AG04449 (cell line): ENCODE measurements at regions not wholly inside any gene's neighbourhood (a gene's known extent, or its start where the extent isn't known, plus 50 kb on each side); places are given as distances from the start of the nearest gene placed in this dataset.

ENCODE experiments used
- CTCF ChIA-PET: fragments of 350-600 bp; formaldehyde crosslinking; extraction: SDS; loops from one replicate; lab custom pipeline; 2021; ENCODE audit warnings: antibody characterized with exemption; lab: Yijun Ruan, JAX
- POLR2A ChIA-PET: fragments of 400-600, 350-600 bp; formaldehyde crosslinking; extraction: SDS; loops from one replicate; lab custom pipeline; 2020; ENCODE audit warnings: antibody characterized with exemption, inconsistent platforms; lab: Yijun Ruan, JAX
- DNase-seq: peaks from one replicate; pipeline ENCODE4 v3.0.0-alpha.2; 2010; ENCODE audit warnings: low read depth, low spot score
- H3K4me3 ChIP-seq: 2 replicates; pipeline ENCODE4 v1.5.1; 2011; ENCODE audit warnings: low read depth, mild to moderate bottlenecking, control low read depth, low read length
- CTCF ChIP-seq: IDR thresholded peaks from one replicate; pipeline ENCODE4 v1.5.1; 2011; ENCODE audit warnings: mild to moderate bottlenecking, moderate library complexity, low read length, control low read depth, inconsistent platforms; ENCODE audit not compliant: insufficient read depth; ENCODE audit errors: missing control alignments

GRCh38 chr3:117523418-117523817 lies 813.8 kb downstream of the TUSC7 start:
- POLR2A ChIA-PET = no interaction called here
- no peak overlapping the region for H3K4me3 ChIP-seq
- CTCF ChIA-PET = interaction anchor here (3.4 to 3.9 kb wide), 2 partner anchors 9 to 464 kb away, joined by 13 to 24 read pairs; no protein-coding TSS in a partner anchor
- no peak for TF ChIP-seq CTCF
- DNase-seq = no peak

GRCh38 chr3:117524890-117525289 lies 815.3 kb downstream of the TUSC7 start:
- no peak for TF ChIP-seq CTCF
- DNase-seq = peak; percentile 28
- ChIA-PET POLR2A (interaction anchor here (0.7 kb wide), 1 partner anchor 420 kb away, joined by 3 read pairs; no protein-coding TSS in a partner anchor), CTCF (interaction anchor here (0.7 to 4.0 kb wide), 11 partner anchors 9 to 754 kb away, joined by 3 to 30 read pairs (median 9); no protein-coding TSS in a partner anchor)
- no peak overlapping the region for H3K4me3 ChIP-seq

- DNase-seq = no peak
- H3K4me3 ChIP-seq = no peak overlapping the region
- TF ChIP-seq CTCF = peak; percentile 36
- ChIA-PET POLR2A (no interaction called here), CTCF (interaction anchor here (0.7 to 4.0 kb wide), 27 partner anchors 8 to 755 kb away, joined by 3 to 30 read pairs (median 4); no protein-coding TSS in a partner anchor)
These were observed 817.0 kb downstream of the TUSC7 start for GRCh38 chr3:117526470-117527079.

GRCh38 chr3:117527346-117527745 lies 817.8 kb downstream of the TUSC7 start:
- CTCF ChIA-PET = interaction anchor here (0.7 to 4.0 kb wide), 6 partner anchors 9 to 756 kb away, joined by 3 to 30 read pairs (median 18); no protein-coding TSS in a partner anchor
- DNase-seq = no peak
- H3K4me3 ChIP-seq = no peak overlapping the region
- POLR2A ChIA-PET = no interaction called here
- TF ChIP-seq CTCF = no peak

GRCh38 chr3:117528688-117529087 lies 819.1 kb downstream of the TUSC7 start:
- DNase-seq = no peak
- H3K4me3 ChIP-seq = no peak overlapping the region
- ChIA-PET POLR2A (no interaction called here), CTCF (interaction anchor here (0.8 to 3.3 kb wide), 3 partner anchors 11 to 510 kb away, joined by 3 to 13 read pairs (median 3); no protein-coding TSS in a partner anchor)
- TF ChIP-seq CTCF = no peak

GRCh38 chr3:117531078-117531767 lies 821.6 kb downstream of the TUSC7 start:
- no peak for DNase-seq
- no peak overlapping the region for H3K4me3 ChIP-seq
- ChIA-PET CTCF (no interaction called here), POLR2A (no interaction called here)
- no peak for TF ChIP-seq CTCF
